Head of caudate nucleus (tissue), 42 donors: ENCODE measurements at regions not wholly inside any gene's neighbourhood (a gene's known extent, or its start where the extent isn't known, plus 50 kb on each side); places are given as distances from the start of the nearest gene placed in this dataset.
A peak's percentile ranks its signal among the peaks of the same experiment; 100 is the strongest.
"Not testable (repeated sequence)": the region's sequence is repeated elsewhere in the genome, so short reads cannot be mapped to it uniquely, and the experiment has no call there.

Experiments
- DNase-seq, 42 donors: peaks; one replicate each; pipeline versions ENCODE4 v3.0.0 to v3.0.0-alpha.2; 2020 to 2021; ENCODE audit warnings: mixed read lengths in 7 of 42
- intact Hi-C: fragments of 100-400 bp; cut with DNase I; formaldehyde crosslinking; loops from one replicate; pipeline ENCODE4 v1.15.0; 2022

GRCh38 chr16:26874318-26874717, 192.4 kb upstream of the C16orf82 start:
- DNase-seq, intact Hi-C loops: not testable (repeated sequence)

GRCh38 chr16:26877421-26877820, 189.3 kb upstream of the C16orf82 start:
- intact Hi-C loops, result no loop called here
- DNase-seq, result no peak

- intact Hi-C loops, result no loop called here
- DNase-seq, result no peak
Measured at GRCh38 chr16:26885674-26886073, 181.1 kb upstream of the C16orf82 start.

- no peak for DNase-seq
- intact Hi-C loops, result no loop called here
Measured at GRCh38 chr16:26889740-26890139, 177.0 kb upstream of the C16orf82 start.

GRCh38 chr16:26898200-26898599, 168.5 kb upstream of the C16orf82 start:
- intact Hi-C loops, result no loop called here
- no peak for DNase-seq

- DNase-seq, result peak in 2 of 42 donors; percentile 14 to 51
- intact Hi-C loops, result no loop called here
Measured at GRCh38 chr16:26901196-26901861, 165.4 kb upstream of the C16orf82 start.

- intact Hi-C loops, result no loop called here
- no peak for DNase-seq
Measured at GRCh38 chr16:26901983-26902382, 164.7 kb upstream of the C16orf82 start.

- peak in 5 of 42 donors; percentile 12 to 40 (median 22) for DNase-seq
- intact Hi-C loops, result no loop called here
Measured at GRCh38 chr16:26905336-26905735, 161.4 kb upstream of the C16orf82 start.

GRCh38 chr16:26909623-26910022, 157.1 kb upstream of the C16orf82 start:
- intact Hi-C loops, result no loop called here
- DNase-seq, result no peak

GRCh38 chr16:26911436-26911835, 155.3 kb upstream of the C16orf82 start:
- intact Hi-C loops, result no loop called here
- DNase-seq, result no peak

GRCh38 chr16:26913851-26914250, 152.9 kb upstream of the C16orf82 start:
- intact Hi-C loops, result no loop called here
- DNase-seq, result peak in 6 of 42 donors; percentile 14 to 47 (median 20)

GRCh38 chr16:26930786-26931581, 135.7 kb upstream of the C16orf82 start:
- DNase-seq, result no peak
- intact Hi-C loops, result no loop called here

- intact Hi-C loops, result no loop called here
- DNase-seq, result no peak
Measured at GRCh38 chr16:26950636-26951035, 116.1 kb upstream of the C16orf82 start.

GRCh38 chr16:26951950-26952349, 114.8 kb upstream of the C16orf82 start:
- intact Hi-C loops, result no loop called here
- DNase-seq, result no peak

GRCh38 chr16:26952411-26952810, 114.3 kb upstream of the C16orf82 start:
- intact Hi-C loops, result no loop called here
- DNase-seq, result no peak

GRCh38 chr16:26957283-26957859, 109.4 kb upstream of the C16orf82 start:
- no peak for DNase-seq
- intact Hi-C loops, result no loop called here

GRCh38 chr16:26959416-26960009, 107.2 kb upstream of the C16orf82 start:
- intact Hi-C loops, result no loop called here
- no peak for DNase-seq

- DNase-seq, result no peak
- intact Hi-C loops, result no loop called here
Measured at GRCh38 chr16:26961459-26961858, 105.3 kb upstream of the C16orf82 start.

GRCh38 chr16:26963109-26963508, 103.6 kb upstream of the C16orf82 start:
- intact Hi-C loops, result no loop called here

More at GRCh38 chr16:26963109-26963508, 103.6 kb upstream of the C16orf82 start:
- DNase-seq, result peak in 1 of 42 donors; percentile 42
